Activated CD4-positive, alpha-beta T cell treated with anti-CD3 and anti-CD28 coated beads, Interleukin-2, amount 10 ng/mL, durations not matched to agents 7 days and 5 days (primary cell): ENCODE measurements at regions not wholly inside any gene's neighbourhood (a gene's known extent, or its start where the extent isn't known, plus 50 kb on each side); places are given as distances from the start of the nearest gene placed in this dataset.

Experiments
- CTCF ChIA-PET: fragments of 350-600 bp; sonication (Branson Sonifier 250); formaldehyde crosslinking; loops from one replicate; lab custom pipeline; 2021; ENCODE audit warnings: antibody characterized with exemption; lab: Charles Lee
- POLR2A ChIA-PET: fragments of 350-600 bp; sonication (Branson Sonifier 250); formaldehyde crosslinking; loops from one replicate; lab custom pipeline; 2021; ENCODE audit warnings: antibody characterized with exemption; lab: Charles Lee
- DNase-seq: peaks from one replicate; pipeline ENCODE4 v3.0.0-alpha.2; 2020
- H3K27ac Mint-ChIP-seq: one replicate; pipeline ENCODE4 v1.8.0; 2021; ENCODE audit warnings: mild to moderate bottlenecking, moderate library complexity, mixed read lengths
- H3K27me3 Mint-ChIP-seq: one replicate; pipeline ENCODE4 v1.8.0; 2021; ENCODE audit warnings: mixed read lengths
- H3K36me3 Mint-ChIP-seq: one replicate; pipeline ENCODE4 v1.8.0; 2021; ENCODE audit warnings: low read depth, mixed read lengths
- H3K4me1 Mint-ChIP-seq: one replicate; pipeline ENCODE4 v1.8.0; 2021; ENCODE audit warnings: mixed read lengths
- H3K4me3 Mint-ChIP-seq: one replicate; pipeline ENCODE4 v1.8.0; 2021; ENCODE audit warnings: mild to moderate bottlenecking, moderate library complexity, mixed read lengths
- H3K9me3 Mint-ChIP-seq: one replicate; pipeline ENCODE4 v1.8.0; 2021; ENCODE audit warnings: mixed read lengths

- Mint-ChIP-seq H3K36me3 (no peaks in the 10 kb centered on the region), H3K27me3 (no peaks in the 10 kb centered on the region), H3K27ac (no peak overlapping the region), H3K9me3 (no peaks in the 10 kb centered on the region), H3K4me3 (no peak overlapping the region), H3K4me1 (no peaks in the 10 kb centered on the region)
- POLR2A ChIA-PET, result no interaction called here
- CTCF ChIA-PET, result no interaction called here
- DNase-seq, result no peak
Measured at GRCh38 chr4:96012687-96013086, 172.8 kb downstream of the PDHA2 start.

GRCh38 chr4:96016634-96017299 is 176.9 kb downstream of the PDHA2 start:
- CTCF ChIA-PET, result no interaction called here
- Mint-ChIP-seq H3K4me1 (no peaks in the 10 kb centered on the region), H3K36me3 (no peaks in the 10 kb centered on the region), H3K27me3 (no peaks in the 10 kb centered on the region), H3K4me3 (no peak overlapping the region), H3K27ac (no peak overlapping the region), H3K9me3 (no peaks in the 10 kb centered on the region)
- no peak for DNase-seq
- POLR2A ChIA-PET, result no interaction called here

DNA sequence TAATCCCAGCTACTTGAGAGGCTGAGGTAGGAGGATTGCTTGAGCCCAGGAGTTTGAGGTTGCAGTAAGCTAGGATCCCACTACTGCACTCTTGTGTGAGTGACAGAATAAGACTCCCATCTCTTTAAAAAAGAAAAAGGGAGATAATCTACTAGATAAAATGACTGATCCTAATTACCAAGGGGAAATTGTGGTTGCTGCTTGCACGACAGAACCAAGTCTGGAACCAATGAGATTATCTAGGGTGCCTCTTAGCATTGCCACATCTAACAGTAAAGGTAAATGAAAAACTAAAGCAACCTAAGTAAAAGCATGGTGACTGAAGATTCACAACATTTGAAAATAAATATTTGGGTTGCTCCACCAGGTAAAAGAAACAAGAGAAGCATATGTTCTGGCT is 185.1 kb downstream of the PDHA2 start:
- POLR2A ChIA-PET, result no interaction called here
- H3K4me3 Mint-ChIP-seq, result no peak overlapping the region
- no peaks in the 10 kb centered on the region for H3K9me3 Mint-ChIP-seq
- no peaks in the 10 kb centered on the region for H3K27me3 Mint-ChIP-seq
- H3K27ac Mint-ChIP-seq, result no peak overlapping the region
- CTCF ChIA-PET, result no interaction called here
- DNase-seq, result no peak
- no peaks in the 10 kb centered on the region for H3K4me1 Mint-ChIP-seq
- H3K36me3 Mint-ChIP-seq, result no peaks in the 10 kb centered on the region

DNA sequence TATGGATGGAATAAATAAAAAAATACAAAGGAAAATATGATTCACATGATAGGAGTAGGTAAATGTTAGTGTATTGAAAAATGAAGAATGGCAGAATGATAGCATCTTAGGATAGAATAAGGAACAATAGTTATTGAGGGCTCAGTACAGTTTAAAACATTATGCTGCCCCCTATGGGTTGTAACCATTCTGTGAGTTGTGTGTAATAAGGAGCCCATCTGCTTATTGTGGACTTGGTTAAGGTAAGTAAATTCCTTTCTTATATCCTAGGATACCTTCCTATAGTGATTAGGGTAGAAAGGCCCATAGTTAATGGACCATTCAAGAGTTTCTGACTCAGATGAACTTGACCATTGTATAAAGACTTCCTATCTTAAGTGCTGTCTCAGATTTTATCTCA is 195.8 kb downstream of the PDHA2 start:
- ChIA-PET CTCF (no interaction called here), POLR2A (no interaction called here)
- Mint-ChIP-seq H3K9me3 (no peaks in the 10 kb centered on the region), H3K4me1 (no peaks in the 10 kb centered on the region), H3K27ac (no peak overlapping the region), H3K36me3 (no peaks in the 10 kb centered on the region), H3K27me3 (no peaks in the 10 kb centered on the region), H3K4me3 (no peak overlapping the region)
- peak; percentile 7 for DNase-seq

GRCh38 chr4:96036781-96037180 is 196.9 kb downstream of the PDHA2 start:
- Mint-ChIP-seq H3K27me3 (no peaks in the 10 kb centered on the region), H3K4me3 (no peak overlapping the region), H3K4me1 (no peaks in the 10 kb centered on the region), H3K27ac (no peak overlapping the region), H3K9me3 (no peaks in the 10 kb centered on the region), H3K36me3 (no peaks in the 10 kb centered on the region)
- CTCF ChIA-PET, result no interaction called here
- DNase-seq, result no peak
- POLR2A ChIA-PET, result no interaction called here

DNA sequence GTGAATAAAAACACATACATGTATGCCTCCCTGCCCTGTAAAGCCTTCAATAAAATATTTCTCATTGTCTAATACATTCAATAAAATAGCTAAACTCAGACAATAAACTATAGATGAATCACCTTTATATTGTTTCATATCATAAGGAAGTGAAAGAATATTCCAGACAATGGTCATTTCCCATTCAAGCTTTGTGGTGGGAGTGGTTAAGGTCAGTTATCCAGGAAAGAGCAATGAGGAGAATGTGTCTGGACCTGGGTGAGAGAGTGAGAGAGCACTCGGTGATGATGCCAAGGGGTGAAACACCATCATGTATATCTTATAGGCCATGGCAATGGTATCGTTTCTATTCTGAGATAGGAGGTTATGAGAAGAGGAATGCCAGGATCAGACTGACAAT is 197.8 kb downstream of the PDHA2 start:
- CTCF ChIA-PET, result no interaction called here
- no peak for DNase-seq
- H3K27ac Mint-ChIP-seq, result no peak overlapping the region
- H3K9me3 Mint-ChIP-seq, result no peaks in the 10 kb centered on the region
- POLR2A ChIA-PET, result no interaction called here
- H3K36me3 Mint-ChIP-seq, result no peaks in the 10 kb centered on the region
- H3K4me3 Mint-ChIP-seq, result no peak overlapping the region
- no peaks in the 10 kb centered on the region for H3K27me3 Mint-ChIP-seq
- no peaks in the 10 kb centered on the region for H3K4me1 Mint-ChIP-seq

DNA sequence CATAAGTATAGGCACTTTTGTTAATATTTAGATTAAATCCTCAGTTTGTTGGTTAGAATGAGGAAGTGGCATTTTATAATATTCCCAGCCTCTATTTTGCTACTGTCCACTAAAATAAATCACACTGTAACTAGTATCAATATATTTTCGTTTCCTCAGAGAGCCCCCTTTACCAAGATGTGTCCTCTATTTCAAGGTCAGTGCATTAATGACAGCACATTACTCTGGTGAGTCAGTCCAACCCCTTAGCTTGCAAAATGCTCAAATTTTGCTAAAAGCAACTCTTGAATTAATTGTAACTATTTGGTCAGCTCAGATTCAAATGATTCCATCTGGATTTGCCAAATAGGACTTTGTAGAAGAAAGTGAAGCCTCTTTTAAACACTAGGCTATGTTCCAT is 199.3 kb downstream of the PDHA2 start:
- no peaks in the 10 kb centered on the region for H3K27me3 Mint-ChIP-seq
- no peaks in the 10 kb centered on the region for H3K9me3 Mint-ChIP-seq
- POLR2A ChIA-PET, result no interaction called here
- no peak overlapping the region for H3K4me3 Mint-ChIP-seq
- H3K4me1 Mint-ChIP-seq, result no peaks in the 10 kb centered on the region
- CTCF ChIA-PET, result no interaction called here
- no peaks in the 10 kb centered on the region for H3K36me3 Mint-ChIP-seq
- no peak for DNase-seq
- no peak overlapping the region for H3K27ac Mint-ChIP-seq

GRCh38 chr4:96039803-96040436 is 200.0 kb downstream of the PDHA2 start:
- ChIA-PET POLR2A (no interaction called here), CTCF (no interaction called here)
- Mint-ChIP-seq H3K27ac (no peak overlapping the region), H3K9me3 (no peaks in the 10 kb centered on the region), H3K36me3 (no peaks in the 10 kb centered on the region), H3K27me3 (no peaks in the 10 kb centered on the region), H3K4me1 (no peaks in the 10 kb centered on the region), H3K4me3 (no peak overlapping the region)
- DNase-seq, result no peak

GRCh38 chr4:96044971-96045370 is 205.1 kb downstream of the PDHA2 start:
- CTCF ChIA-PET, result no interaction called here
- no peaks in the 10 kb centered on the region for H3K9me3 Mint-ChIP-seq
- no peak overlapping the region for H3K4me3 Mint-ChIP-seq
- H3K27me3 Mint-ChIP-seq, result no peaks in the 10 kb centered on the region
- H3K4me1 Mint-ChIP-seq, result no peaks in the 10 kb centered on the region
- no peak for DNase-seq
- POLR2A ChIA-PET, result no interaction called here
- no peak overlapping the region for H3K27ac Mint-ChIP-seq
- H3K36me3 Mint-ChIP-seq, result no peaks in the 10 kb centered on the region

DNA sequence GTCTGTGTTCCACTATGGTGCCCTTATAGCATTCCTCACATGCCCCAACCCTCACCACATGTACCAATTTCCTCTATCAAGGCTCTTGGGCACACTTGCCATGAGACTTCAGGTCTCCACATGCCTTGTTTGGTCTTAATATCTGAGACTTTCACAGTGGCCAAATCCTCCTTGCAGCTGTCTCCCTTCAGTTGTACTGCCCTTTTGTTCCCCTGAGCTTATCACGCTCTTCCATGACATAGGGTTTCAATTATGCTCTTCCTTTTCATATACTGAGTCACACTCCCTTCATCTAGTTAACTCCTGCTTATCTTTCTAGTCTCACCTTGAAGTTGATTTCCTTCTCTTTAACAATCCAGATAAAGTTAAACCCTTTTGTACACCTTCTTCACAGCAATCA is 212.9 kb downstream of the PDHA2 start:
- Mint-ChIP-seq H3K27ac (no peak overlapping the region), H3K27me3 (no peaks in the 10 kb centered on the region), H3K4me3 (no peak overlapping the region), H3K36me3 (no peaks in the 10 kb centered on the region), H3K9me3 (no peaks in the 10 kb centered on the region), H3K4me1 (no peaks in the 10 kb centered on the region)
- ChIA-PET POLR2A (no interaction called here), CTCF (no interaction called here)
- no peak for DNase-seq

- Mint-ChIP-seq H3K27ac (no peak overlapping the region), H3K27me3 (no peaks in the 10 kb centered on the region), H3K4me1 (no peaks in the 10 kb centered on the region), H3K36me3 (no peaks in the 10 kb centered on the region), H3K4me3 (no peak overlapping the region), H3K9me3 (no peaks in the 10 kb centered on the region)
- no peak for DNase-seq
- CTCF ChIA-PET, result no interaction called here
- POLR2A ChIA-PET, result no interaction called here
Measured at GRCh38 chr4:96056346-96056934, 216.5 kb downstream of the PDHA2 start.

DNA sequence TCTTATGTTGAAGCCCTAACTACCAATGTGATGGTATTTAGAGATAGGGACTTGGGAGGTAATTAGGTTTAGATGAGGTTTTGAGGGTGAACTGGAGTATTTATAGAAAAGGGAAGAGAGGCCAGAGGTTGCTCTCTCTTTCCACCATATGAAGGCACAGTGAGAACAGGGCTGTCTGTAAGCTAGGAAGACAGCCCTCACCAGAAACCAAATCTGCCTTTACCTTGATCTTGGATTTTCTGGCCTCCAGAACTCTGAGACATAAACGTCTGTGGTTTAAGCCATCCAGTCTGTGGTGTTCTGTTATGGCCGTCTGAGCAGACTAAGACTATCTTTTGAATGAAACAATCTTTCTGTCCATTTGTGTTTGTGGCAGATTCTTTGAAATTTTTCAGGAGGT is 223.7 kb downstream of the PDHA2 start:
- no peaks in the 10 kb centered on the region for H3K9me3 Mint-ChIP-seq
- POLR2A ChIA-PET, result no interaction called here
- H3K4me3 Mint-ChIP-seq, result no peak overlapping the region
- H3K4me1 Mint-ChIP-seq, result no peaks in the 10 kb centered on the region
- no peak for DNase-seq
- CTCF ChIA-PET, result no interaction called here
- H3K27me3 Mint-ChIP-seq, result no peaks in the 10 kb centered on the region
- no peaks in the 10 kb centered on the region for H3K36me3 Mint-ChIP-seq
- no peak overlapping the region for H3K27ac Mint-ChIP-seq

GRCh38 chr4:96073461-96073860 is 233.6 kb downstream of the PDHA2 start:
- CTCF ChIA-PET, result no interaction called here
- no peaks in the 10 kb centered on the region for H3K9me3 Mint-ChIP-seq
- DNase-seq, result no peak
- POLR2A ChIA-PET, result no interaction called here
- H3K4me3 Mint-ChIP-seq, result no peak overlapping the region
- H3K36me3 Mint-ChIP-seq, result no peaks in the 10 kb centered on the region
- no peaks in the 10 kb centered on the region for H3K4me1 Mint-ChIP-seq
- no peak overlapping the region for H3K27ac Mint-ChIP-seq
- H3K27me3 Mint-ChIP-seq, result no peaks in the 10 kb centered on the region
